Astrocyte (in vitro differentiated cells and primary cell): ENCODE measurements at regions not wholly inside any gene's neighbourhood (a gene's known extent, or its start where the extent isn't known, plus 50 kb on each side); places are given as distances from the start of the nearest gene placed in this dataset.

Experiments used
- DNase-seq: peaks from one replicate; pipeline ENCODE4 v3.0.0-alpha.2; 2010; ENCODE audit warnings: low read depth
- FAIRE-seq: peaks from 2 replicates; lab custom pipeline; 2011; peaks lifted over from hg19 to GRCh38; lab: Jason Lieb, UNC
- H2AFZ ChIP-seq: 2 replicates; pipeline ENCODE4 v1.6.0; 2012; ENCODE audit warnings: low read depth, low read length, inconsistent platforms
- H3K27ac ChIP-seq: 2 replicates; pipeline ENCODE4 v1.5.1; 2011; ENCODE audit warnings: low read depth, low read length, inconsistent platforms
- H3K27me3 ChIP-seq: 2 replicates; pipeline ENCODE4 v1.6.0; 2011; ENCODE audit warnings: low read length, inconsistent platforms; ENCODE audit not compliant: insufficient read depth
- H3K36me3 ChIP-seq: 2 replicates; pipeline ENCODE4 v1.5.1; 2011; ENCODE audit warnings: low read length, inconsistent platforms; ENCODE audit not compliant: insufficient read depth
- H3K4me1 ChIP-seq: 2 replicates; pipeline ENCODE4 v1.5.1; 2011; ENCODE audit warnings: low read length, inconsistent platforms; ENCODE audit not compliant: insufficient read depth
- H3K4me2 ChIP-seq: 2 replicates; pipeline ENCODE4 v1.6.0; 2012; ENCODE audit warnings: low read length, inconsistent platforms
- H3K4me3 ChIP-seq: 2 replicates; pipeline ENCODE4 v1.5.1; 2011; ENCODE audit warnings: low read depth, mild to moderate bottlenecking, low read length, inconsistent platforms; ENCODE audit not compliant: insufficient read depth
- H3K79me2 ChIP-seq: 2 replicates; pipeline ENCODE4 v1.6.0; 2012; ENCODE audit warnings: mild to moderate bottlenecking, low read length, inconsistent platforms; ENCODE audit not compliant: insufficient read depth
- H3K9ac ChIP-seq: 2 replicates; pipeline ENCODE4 v1.6.0; 2012; ENCODE audit warnings: mild to moderate bottlenecking, low read length, inconsistent platforms
- H3K9me3 ChIP-seq: 2 replicates; pipeline ENCODE4 v1.5.1; 2012; ENCODE audit warnings: low read depth, mild to moderate bottlenecking, low read length, inconsistent platforms; ENCODE audit not compliant: insufficient read depth
- H4K20me1 ChIP-seq: 2 replicates; pipeline ENCODE4 v1.6.0; 2012; ENCODE audit warnings: low read length, inconsistent platforms; ENCODE audit not compliant: insufficient read depth
- H3K27ac Mint-ChIP-seq: one replicate; pipeline ENCODE4 v1.8.0; 2021; ENCODE audit warnings: mild to moderate bottlenecking, mixed read lengths; ENCODE audit not compliant: unreplicated experiment
- H3K27me3 Mint-ChIP-seq: one replicate; pipeline ENCODE4 v1.8.0; 2021; ENCODE audit warnings: low read depth, mixed read lengths; ENCODE audit not compliant: unreplicated experiment
- H3K36me3 Mint-ChIP-seq: one replicate; pipeline ENCODE4 v1.8.0; 2021; ENCODE audit warnings: low read depth, mixed read lengths; ENCODE audit not compliant: unreplicated experiment
- H3K4me1 Mint-ChIP-seq: one replicate; pipeline ENCODE4 v1.8.0; 2021; ENCODE audit warnings: low read depth, mixed read lengths; ENCODE audit not compliant: unreplicated experiment
- H3K4me3 Mint-ChIP-seq: one replicate; pipeline ENCODE4 v1.8.0; 2021; ENCODE audit warnings: mild to moderate bottlenecking, moderate library complexity, mixed read lengths; ENCODE audit not compliant: unreplicated experiment
- H3K9me3 Mint-ChIP-seq: one replicate; pipeline ENCODE4 v1.8.0; 2021; ENCODE audit warnings: mild to moderate bottlenecking, mixed read lengths; ENCODE audit not compliant: unreplicated experiment
- EZH2 ChIP-seq: IDR thresholded peaks from 2 replicates; pipeline ENCODE4 v1.6.1; 2012; ENCODE audit warnings: mild to moderate bottlenecking, low read length, inconsistent platforms; ENCODE audit not compliant: insufficient read depth
- TF ChIP-seq, protein P1 (sequence below): IDR thresholded peaks from 2 replicates; pipeline ENCODE4 v1.5.1; 2011; ENCODE audit warnings: low read depth, mild to moderate bottlenecking, inconsistent platforms, low read length, moderate library complexity; ENCODE audit not compliant: insufficient read depth

DNA sequence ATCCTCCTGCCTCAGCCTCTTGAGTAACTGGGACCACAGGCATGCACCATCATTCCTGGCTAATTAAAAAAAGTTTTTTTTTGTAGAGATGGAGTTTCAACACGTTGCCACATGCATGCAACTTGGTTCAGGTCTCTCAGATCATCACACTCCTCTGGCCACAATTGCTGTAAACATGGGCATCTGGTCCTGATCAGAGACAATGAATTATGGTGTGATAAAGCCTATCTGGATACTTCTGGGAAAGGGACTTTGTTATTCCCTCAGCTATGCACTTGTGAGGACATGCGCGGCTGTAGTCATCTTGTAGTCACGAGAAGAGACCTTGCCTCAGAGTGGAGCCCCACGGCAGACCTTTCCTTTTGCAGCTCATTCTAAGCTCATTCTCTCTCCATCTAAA is 210.9 kb upstream of the ZFP64 start:
- no peak for FAIRE-seq
- H3K4me3 Mint-ChIP-seq = no peak overlapping the region
- TF ChIP-seq EZH2 = no peak
- TF ChIP-seq, protein P1, sequence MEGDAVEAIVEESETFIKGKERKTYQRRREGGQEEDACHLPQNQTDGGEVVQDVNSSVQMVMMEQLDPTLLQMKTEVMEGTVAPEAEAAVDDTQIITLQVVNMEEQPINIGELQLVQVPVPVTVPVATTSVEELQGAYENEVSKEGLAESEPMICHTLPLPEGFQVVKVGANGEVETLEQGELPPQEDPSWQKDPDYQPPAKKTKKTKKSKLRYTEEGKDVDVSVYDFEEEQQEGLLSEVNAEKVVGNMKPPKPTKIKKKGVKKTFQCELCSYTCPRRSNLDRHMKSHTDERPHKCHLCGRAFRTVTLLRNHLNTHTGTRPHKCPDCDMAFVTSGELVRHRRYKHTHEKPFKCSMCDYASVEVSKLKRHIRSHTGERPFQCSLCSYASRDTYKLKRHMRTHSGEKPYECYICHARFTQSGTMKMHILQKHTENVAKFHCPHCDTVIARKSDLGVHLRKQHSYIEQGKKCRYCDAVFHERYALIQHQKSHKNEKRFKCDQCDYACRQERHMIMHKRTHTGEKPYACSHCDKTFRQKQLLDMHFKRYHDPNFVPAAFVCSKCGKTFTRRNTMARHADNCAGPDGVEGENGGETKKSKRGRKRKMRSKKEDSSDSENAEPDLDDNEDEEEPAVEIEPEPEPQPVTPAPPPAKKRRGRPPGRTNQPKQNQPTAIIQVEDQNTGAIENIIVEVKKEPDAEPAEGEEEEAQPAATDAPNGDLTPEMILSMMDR = no peak
- Histone ChIP-seq H3K79me2 (no peaks in the 10 kb centered on the region), H3K27ac (no peak overlapping the region), H3K4me3 (no peak overlapping the region), H2AFZ (no peak overlapping the region), H3K9me3 (no peaks in the 10 kb centered on the region), H3K4me1 (no peaks in the 10 kb centered on the region), H4K20me1 (no peaks in the 10 kb centered on the region), H3K27me3 (no peaks in the 10 kb centered on the region), H3K4me2 (no peak overlapping the region), H3K9ac (no peak overlapping the region), H3K36me3 (no peaks in the 10 kb centered on the region)
- peaks cover 14% of the 10 kb centered on the region for H3K27me3 Mint-ChIP-seq
- DNase-seq = no peak
- no peaks in the 10 kb centered on the region for H3K36me3 Mint-ChIP-seq
- H3K27ac Mint-ChIP-seq = no peak overlapping the region
- no peaks in the 10 kb centered on the region for H3K4me1 Mint-ChIP-seq
- peaks cover 3% of the 10 kb centered on the region for H3K9me3 Mint-ChIP-seq

DNA sequence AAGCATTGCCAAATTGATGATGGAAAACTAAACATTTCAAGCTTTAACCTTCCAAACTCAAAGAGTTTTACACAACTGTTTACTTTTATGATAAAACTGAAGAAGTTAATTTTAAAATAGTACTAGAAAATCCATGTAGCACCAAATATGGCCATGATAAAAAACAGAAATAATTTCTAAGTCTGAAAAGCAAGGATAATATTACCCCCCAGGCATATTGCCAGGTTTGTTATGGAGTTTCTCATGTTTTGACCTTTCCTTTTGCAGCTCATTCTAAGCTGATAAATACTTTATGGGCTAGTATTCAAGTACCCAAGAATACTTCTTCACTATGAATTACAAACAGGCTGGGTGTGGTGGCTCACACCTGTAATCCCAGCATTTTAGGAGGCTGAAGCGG is 209.9 kb upstream of the ZFP64 start:
- H2AFZ ChIP-seq = no peak overlapping the region
- H3K27ac ChIP-seq = no peak overlapping the region
- no peaks in the 10 kb centered on the region for H3K4me1 ChIP-seq
- H3K4me1 Mint-ChIP-seq = no peaks in the 10 kb centered on the region
- no peaks in the 10 kb centered on the region for H3K79me2 ChIP-seq
- H3K9me3 ChIP-seq = no peaks in the 10 kb centered on the region
- H3K27me3 Mint-ChIP-seq = peaks cover 14% of the 10 kb centered on the region
- DNase-seq (no peak), FAIRE-seq (no peak)
- H3K36me3 Mint-ChIP-seq = no peaks in the 10 kb centered on the region
- TF ChIP-seq, protein P1 = no peak
- TF ChIP-seq EZH2 = no peak
- H3K9me3 Mint-ChIP-seq = peaks cover 3% of the 10 kb centered on the region
- no peak overlapping the region for H3K4me3 Mint-ChIP-seq
- H3K27me3 ChIP-seq = no peaks in the 10 kb centered on the region
- H3K36me3 ChIP-seq = no peaks in the 10 kb centered on the region
- H3K27ac Mint-ChIP-seq = no peak overlapping the region
- no peak overlapping the region for H3K4me3 ChIP-seq
- no peak overlapping the region for H3K4me2 ChIP-seq
- no peak overlapping the region for H3K9ac ChIP-seq
- H4K20me1 ChIP-seq = no peaks in the 10 kb centered on the region

DNA sequence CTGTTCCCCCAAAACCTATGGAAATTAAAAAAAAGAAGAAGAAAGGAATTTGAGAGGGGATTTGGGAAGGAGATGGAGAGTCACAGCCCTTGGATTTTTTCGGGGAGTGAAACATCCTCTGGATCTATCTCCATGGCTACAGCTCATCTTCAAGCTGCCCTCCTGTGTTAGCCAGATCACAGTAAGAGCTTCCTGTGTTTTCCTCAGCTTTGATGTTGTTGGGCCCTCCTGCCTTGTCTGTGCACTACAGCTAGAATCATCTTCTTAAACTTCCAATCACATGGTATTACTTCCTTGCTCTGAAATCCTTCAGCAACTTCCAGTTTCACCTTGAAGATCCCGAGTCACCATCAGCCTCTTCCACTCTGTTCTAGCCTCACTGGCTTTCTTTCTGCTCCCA is 207.8 kb upstream of the ZFP64 start:
- no peak overlapping the region for H3K27ac ChIP-seq
- no peaks in the 10 kb centered on the region for H4K20me1 ChIP-seq
- H3K4me3 Mint-ChIP-seq = no peak overlapping the region
- no peak for FAIRE-seq
- no peaks in the 10 kb centered on the region for H3K36me3 ChIP-seq
- H3K4me1 Mint-ChIP-seq = no peaks in the 10 kb centered on the region
- H3K4me2 ChIP-seq = no peak overlapping the region
- H3K36me3 Mint-ChIP-seq = no peaks in the 10 kb centered on the region
- H3K9ac ChIP-seq = no peak overlapping the region
- no peak overlapping the region for H3K27ac Mint-ChIP-seq
- H3K4me1 ChIP-seq = no peaks in the 10 kb centered on the region
- H2AFZ ChIP-seq = no peak overlapping the region
- no peak overlapping the region for H3K4me3 ChIP-seq
- no peaks in the 10 kb centered on the region for H3K79me2 ChIP-seq
- no peaks in the 10 kb centered on the region for H3K9me3 ChIP-seq
- H3K27me3 Mint-ChIP-seq = peaks cover 14% of the 10 kb centered on the region
- peaks cover 3% of the 10 kb centered on the region for H3K9me3 Mint-ChIP-seq
- no peak for TF ChIP-seq EZH2
- TF ChIP-seq, protein P1 = no peak
- no peaks in the 10 kb centered on the region for H3K27me3 ChIP-seq
- no peak for DNase-seq
